ENCODE measurements at regions not wholly inside any gene's neighbourhood (a gene's known extent, or its start where the extent isn't known, plus 50 kb on each side); places are given as distances from the start of the nearest gene placed in this dataset.

- H4K20me1 ChIP-seq (ENCODE audit: insufficient read depth, poor library complexity, severe bottlenecking) = no peaks in the 10 kb centered on the region
- 29% methylated on average over 1 of the region's 1 CpG for WGBS (ENCODE audit: low lambda C conversion rate, missing lambda C conversion rate)
- H3K27ac ChIP-seq = no peak overlapping the region
- H3K27me3 ChIP-seq = peaks cover 34% of the 10 kb centered on the region
- no peak for DNase-seq (ENCODE audit: low spot score)
- H3K9me3 ChIP-seq (ENCODE audit: low read depth) = no peaks in the 10 kb centered on the region
- no peak overlapping the region for H2AFZ ChIP-seq
- H3K4me2 ChIP-seq = no peak overlapping the region
- no peak overlapping the region for H3K4me3 ChIP-seq
- H3K4me1 ChIP-seq (ENCODE audit: insufficient read depth) = no peaks in the 10 kb centered on the region
- H3K36me3 ChIP-seq (replicated peaks; ENCODE audit: insufficient read depth, low read depth) = no peaks in the 10 kb centered on the region
- no peak for TF ChIP-seq EZH2phosphoT487 (IDR thresholded peaks at IDR 0.05; ENCODE audit: low read depth, severe bottlenecking, unreplicated experiment)
- TF ChIP-seq CTCF (IDR thresholded peaks at IDR 0.05; ENCODE audit: poor library complexity) = no peak
- no peak for TF ChIP-seq EZH2 (IDR thresholded peaks at IDR 0.05; ENCODE audit: borderline replicate concordance)
- no peaks in the 10 kb centered on the region for H3K79me2 ChIP-seq
- no peaks in the 10 kb centered on the region for H3K9me2 ChIP-seq (replicated peaks; ENCODE audit: insufficient read depth)
These were observed 144.3 kb upstream of the SYN3 start for GRCh38 chr22:33202455-33202854.

- H3K4me3 ChIP-seq = no peak overlapping the region
- H3K4me2 ChIP-seq = no peak overlapping the region
- H3K9me2 ChIP-seq (replicated peaks; ENCODE audit: insufficient read depth) = no peaks in the 10 kb centered on the region
- no peak for DNase-seq (ENCODE audit: low spot score)
- no peaks in the 10 kb centered on the region for H3K79me2 ChIP-seq
- 56% methylated on average over 3 of the region's 3 CpGs for WGBS (ENCODE audit: low lambda C conversion rate, missing lambda C conversion rate)
- no peaks in the 10 kb centered on the region for H3K4me1 ChIP-seq (ENCODE audit: insufficient read depth)
- H4K20me1 ChIP-seq (ENCODE audit: insufficient read depth, poor library complexity, severe bottlenecking) = no peaks in the 10 kb centered on the region
- H3K27ac ChIP-seq = no peak overlapping the region
- H3K9me3 ChIP-seq (ENCODE audit: low read depth) = no peaks in the 10 kb centered on the region
- no peaks in the 10 kb centered on the region for H3K27me3 ChIP-seq
- H2AFZ ChIP-seq = no peak overlapping the region
- no peaks in the 10 kb centered on the region for H3K36me3 ChIP-seq (replicated peaks; ENCODE audit: insufficient read depth, low read depth)
- TF ChIP-seq EZH2phosphoT487 (IDR thresholded peaks at IDR 0.05; ENCODE audit: low read depth, severe bottlenecking, unreplicated experiment) (no peak), CTCF (IDR thresholded peaks at IDR 0.05; ENCODE audit: poor library complexity) (no peak), EZH2 (IDR thresholded peaks at IDR 0.05; ENCODE audit: borderline replicate concordance) (no peak)
These were observed 136.4 kb upstream of the SYN3 start for GRCh38 chr22:33194529-33195077.

GRCh38 chr22:33192156-33192555 lies 134.0 kb upstream of the SYN3 start:
- no peak overlapping the region for H3K4me3 ChIP-seq
- no peak overlapping the region for H2AFZ ChIP-seq
- no peaks in the 10 kb centered on the region for H4K20me1 ChIP-seq (ENCODE audit: insufficient read depth, poor library complexity, severe bottlenecking)
- no peak overlapping the region for H3K27ac ChIP-seq
- no peaks in the 10 kb centered on the region for H3K79me2 ChIP-seq
- no peak for TF ChIP-seq CTCF (IDR thresholded peaks at IDR 0.05; ENCODE audit: poor library complexity)
- no peak for TF ChIP-seq EZH2 (IDR thresholded peaks at IDR 0.05; ENCODE audit: borderline replicate concordance)
- no peak for TF ChIP-seq EZH2phosphoT487 (IDR thresholded peaks at IDR 0.05; ENCODE audit: low read depth, severe bottlenecking, unreplicated experiment)
- H3K36me3 ChIP-seq (replicated peaks; ENCODE audit: insufficient read depth, low read depth) = no peaks in the 10 kb centered on the region
- no peaks in the 10 kb centered on the region for H3K4me1 ChIP-seq (ENCODE audit: insufficient read depth)
- WGBS (ENCODE audit: low lambda C conversion rate, missing lambda C conversion rate) = 83% methylated on average over 2 of the region's 2 CpGs
- DNase-seq (ENCODE audit: low spot score) = no peak
- no peaks in the 10 kb centered on the region for H3K27me3 ChIP-seq
- no peak overlapping the region for H3K4me2 ChIP-seq
- H3K9me3 ChIP-seq (ENCODE audit: low read depth) = no peaks in the 10 kb centered on the region
- H3K9me2 ChIP-seq (replicated peaks; ENCODE audit: insufficient read depth) = no peaks in the 10 kb centered on the region

GRCh38 chr22:33188326-33188725 lies 130.1 kb upstream of the SYN3 start:
- Histone ChIP-seq H3K9me3 (ENCODE audit: low read depth) (no peaks in the 10 kb centered on the region), H3K4me1 (ENCODE audit: insufficient read depth) (no peaks in the 10 kb centered on the region), H4K20me1 (ENCODE audit: insufficient read depth, poor library complexity, severe bottlenecking) (no peaks in the 10 kb centered on the region), H3K27me3 (no peaks in the 10 kb centered on the region), H3K4me3 (no peak overlapping the region), H3K27ac (no peak overlapping the region), H3K79me2 (no peaks in the 10 kb centered on the region), H2AFZ (no peak overlapping the region), H3K9me2 (replicated peaks; ENCODE audit: insufficient read depth) (no peaks in the 10 kb centered on the region), H3K36me3 (replicated peaks; ENCODE audit: insufficient read depth, low read depth) (no peaks in the 10 kb centered on the region), H3K4me2 (no peak overlapping the region)
- TF ChIP-seq EZH2phosphoT487 (IDR thresholded peaks at IDR 0.05; ENCODE audit: low read depth, severe bottlenecking, unreplicated experiment) (no peak), CTCF (IDR thresholded peaks at IDR 0.05; ENCODE audit: poor library complexity) (no peak), EZH2 (IDR thresholded peaks at IDR 0.05; ENCODE audit: borderline replicate concordance) (no peak)
- 86% methylated on average over 2 of the region's 2 CpGs for WGBS (ENCODE audit: low lambda C conversion rate, missing lambda C conversion rate)
- DNase-seq (ENCODE audit: low spot score) = no peak

Data from hepatocyte (in vitro differentiated cells).